Erythroblast (primary cell): ENCODE measurements at regions not wholly inside any gene's neighbourhood (a gene's known extent, or its start where the extent isn't known, plus 50 kb on each side); places are given as distances from the start of the nearest gene placed in this dataset.

Experiments used
- GATA1 ChIP-seq: IDR thresholded peaks from 2 replicates; pipeline ENCODE4 v1.6.1; 2011; ENCODE audit warnings: low read depth, mild to moderate bottlenecking, control low read depth, low read length, moderate library complexity
- POLR2A ChIP-seq: IDR thresholded peaks from 2 replicates; pipeline ENCODE4 v1.6.1; 2011; ENCODE audit warnings: mild to moderate bottlenecking, low read length

DNA sequence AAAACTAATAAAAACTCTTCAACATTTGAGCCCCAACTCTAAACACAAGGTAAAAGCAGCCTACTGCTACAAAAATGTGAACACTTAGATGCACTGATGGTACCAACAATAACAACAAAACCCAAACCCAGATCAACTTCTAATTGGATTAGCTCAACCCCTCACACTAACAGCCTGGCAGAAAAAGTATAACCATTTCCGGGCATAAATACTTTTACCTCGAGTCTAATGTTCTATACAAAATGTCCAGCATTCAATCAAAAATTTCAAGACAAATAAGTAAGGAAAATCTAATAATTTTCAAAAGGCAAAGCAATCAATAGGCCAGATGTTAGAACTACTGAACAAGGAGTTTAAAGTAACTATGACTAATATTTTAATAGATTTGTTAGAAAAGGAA is 303.3 kb downstream of the ARRDC4 start:
- no peak for TF ChIP-seq POLR2A
- no peak for TF ChIP-seq GATA1
